ENCODE measurements at regions not wholly inside any gene's neighbourhood (a gene's known extent, or its start where the extent isn't known, plus 50 kb on each side); places are given as distances from the start of the nearest gene placed in this dataset.

GRCh38 chr12:43126652-43127375, 425.2 kb downstream of the ADAMTS20 start:
- no peak overlapping the region for H3K4me3 ChIP-seq (ENCODE audit: low read length)
- no peaks in the 10 kb centered on the region for H3K27me3 ChIP-seq (ENCODE audit: control insufficient read depth, insufficient read depth, low read length)
- H3K27ac ChIP-seq (ENCODE audit: low read depth, low read length): no peak overlapping the region
- no peaks in the 10 kb centered on the region for H3K4me1 ChIP-seq (ENCODE audit: control insufficient read depth, insufficient read depth, low read length)
- no peaks in the 10 kb centered on the region for H3K36me3 ChIP-seq (ENCODE audit: control insufficient read depth, insufficient read depth, low read length)
- H3K9ac ChIP-seq (ENCODE audit: low read length): no peak overlapping the region

DNA sequence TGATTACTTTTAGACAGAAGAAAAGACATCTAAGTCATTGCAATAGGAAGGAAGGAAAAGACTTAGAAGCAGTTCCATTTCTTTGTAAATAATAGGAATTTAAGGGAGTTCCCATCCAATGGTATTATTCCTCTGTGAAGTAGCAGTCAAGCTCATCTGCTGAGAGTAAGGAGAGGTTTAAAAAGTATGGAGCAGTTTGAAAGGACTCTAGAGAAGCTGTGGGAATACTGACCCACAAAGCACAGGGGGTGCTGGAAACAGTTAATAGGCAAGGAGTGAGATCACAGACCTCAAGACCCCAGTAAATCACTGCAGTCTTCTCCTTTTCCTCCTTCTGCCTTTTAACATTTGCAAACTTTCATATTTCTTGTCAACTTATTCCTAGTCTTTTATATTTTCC, 428.5 kb downstream of the ADAMTS20 start:
- H3K27ac ChIP-seq (ENCODE audit: low read depth, low read length): no peak overlapping the region
- H3K9ac ChIP-seq (ENCODE audit: low read length): no peak overlapping the region
- no peaks in the 10 kb centered on the region for H3K36me3 ChIP-seq (ENCODE audit: control insufficient read depth, insufficient read depth, low read length)
- no peaks in the 10 kb centered on the region for H3K4me1 ChIP-seq (ENCODE audit: control insufficient read depth, insufficient read depth, low read length)
- H3K27me3 ChIP-seq (ENCODE audit: control insufficient read depth, insufficient read depth, low read length): no peaks in the 10 kb centered on the region
- H3K4me3 ChIP-seq (ENCODE audit: low read length): no peak overlapping the region

GRCh38 chr12:43120150-43120549, 431.9 kb downstream of the ADAMTS20 start:
- H3K36me3 ChIP-seq (ENCODE audit: control insufficient read depth, insufficient read depth, low read length): no peaks in the 10 kb centered on the region

GRCh38 chr12:43118881-43119280, 433.1 kb downstream of the ADAMTS20 start:
- H3K4me3 ChIP-seq (ENCODE audit: low read length): no peak overlapping the region
- H3K9ac ChIP-seq (ENCODE audit: low read length): no peak overlapping the region
- no peaks in the 10 kb centered on the region for H3K36me3 ChIP-seq (ENCODE audit: control insufficient read depth, insufficient read depth, low read length)
- H3K27me3 ChIP-seq (ENCODE audit: control insufficient read depth, insufficient read depth, low read length): no peaks in the 10 kb centered on the region
- no peak overlapping the region for H3K27ac ChIP-seq (ENCODE audit: low read depth, low read length)
- H3K4me1 ChIP-seq (ENCODE audit: control insufficient read depth, insufficient read depth, low read length): no peaks in the 10 kb centered on the region

More at GRCh38 chr12:43120150-43120549, 431.9 kb downstream of the ADAMTS20 start:
- Histone ChIP-seq H3K4me3 (ENCODE audit: low read length) (no peak overlapping the region), H3K27ac (ENCODE audit: low read depth, low read length) (no peak overlapping the region), H3K9ac (ENCODE audit: low read length) (no peak overlapping the region), H3K27me3 (ENCODE audit: control insufficient read depth, insufficient read depth, low read length) (no peaks in the 10 kb centered on the region), H3K4me1 (ENCODE audit: control insufficient read depth, insufficient read depth, low read length) (no peaks in the 10 kb centered on the region)

DNA sequence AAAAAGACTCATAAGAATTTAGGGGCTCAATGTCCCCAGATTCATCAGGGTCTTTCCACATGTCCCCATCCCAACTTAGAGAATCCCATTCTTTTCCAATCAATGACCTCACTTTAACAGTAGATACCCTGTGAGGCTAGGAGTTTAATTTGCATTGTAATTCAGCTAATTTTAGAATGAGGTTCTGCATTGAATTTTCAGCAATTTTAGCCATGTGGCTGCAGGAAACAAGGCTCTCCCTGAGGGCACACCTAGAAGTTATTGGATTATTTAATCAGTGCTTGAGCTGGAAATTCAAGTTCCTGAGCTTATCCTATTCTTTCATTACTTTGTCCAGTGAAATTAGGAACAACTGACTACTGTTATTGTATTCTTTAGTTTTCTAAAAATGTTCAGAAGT, 433.8 kb downstream of the ADAMTS20 start:
- H3K27ac ChIP-seq (ENCODE audit: low read depth, low read length): no peak overlapping the region

DNA sequence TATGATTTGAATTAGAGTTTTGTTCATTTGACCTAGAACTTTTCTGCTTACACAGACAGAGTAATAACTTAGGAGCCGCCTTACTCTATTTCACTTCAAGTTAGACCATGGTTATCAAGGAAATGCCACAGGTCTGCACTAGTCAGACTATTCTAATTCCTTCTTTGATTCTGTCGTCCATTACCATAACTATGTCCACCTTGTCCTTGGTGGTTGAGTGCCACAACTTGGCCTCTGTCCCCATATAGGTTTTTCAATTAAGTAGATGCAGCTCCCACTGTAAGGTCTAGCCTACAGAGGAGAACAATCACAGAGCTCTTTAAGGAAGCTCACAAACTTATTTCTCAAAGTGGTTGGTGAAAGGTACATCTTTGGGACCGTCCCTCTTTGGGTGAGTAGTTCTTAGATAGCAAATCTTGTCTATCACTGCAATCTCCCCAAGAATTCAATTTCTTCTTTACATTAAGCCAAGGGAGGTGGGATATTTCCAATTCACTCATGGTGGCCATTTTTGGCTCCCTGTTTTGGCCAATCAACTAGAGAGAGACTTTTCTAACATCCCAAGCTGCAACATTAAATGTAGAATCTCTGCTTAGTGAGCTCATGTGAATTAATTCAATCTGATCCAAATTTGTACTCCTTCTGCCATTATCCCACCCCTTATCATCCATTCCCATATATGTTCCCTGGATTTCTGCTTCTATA, 434.6 kb downstream of the ADAMTS20 start:
- H3K27me3 ChIP-seq (ENCODE audit: control insufficient read depth, insufficient read depth, low read length): no peaks in the 10 kb centered on the region
- H3K27ac ChIP-seq (ENCODE audit: low read depth, low read length): no peak overlapping the region
- H3K36me3 ChIP-seq (ENCODE audit: control insufficient read depth, insufficient read depth, low read length): no peaks in the 10 kb centered on the region
- no peak overlapping the region for H3K4me3 ChIP-seq (ENCODE audit: low read length)
- no peaks in the 10 kb centered on the region for H3K4me1 ChIP-seq (ENCODE audit: control insufficient read depth, insufficient read depth, low read length)
- no peak overlapping the region for H3K9ac ChIP-seq (ENCODE audit: low read length)

More for the DNA sequence above, 433.8 kb downstream of the ADAMTS20 start:
- Histone ChIP-seq H3K4me3 (ENCODE audit: low read length) (no peak overlapping the region), H3K27me3 (ENCODE audit: control insufficient read depth, insufficient read depth, low read length) (no peaks in the 10 kb centered on the region), H3K36me3 (ENCODE audit: control insufficient read depth, insufficient read depth, low read length) (no peaks in the 10 kb centered on the region), H3K4me1 (ENCODE audit: control insufficient read depth, insufficient read depth, low read length) (no peaks in the 10 kb centered on the region), H3K9ac (ENCODE audit: low read length) (no peak overlapping the region)

DNA sequence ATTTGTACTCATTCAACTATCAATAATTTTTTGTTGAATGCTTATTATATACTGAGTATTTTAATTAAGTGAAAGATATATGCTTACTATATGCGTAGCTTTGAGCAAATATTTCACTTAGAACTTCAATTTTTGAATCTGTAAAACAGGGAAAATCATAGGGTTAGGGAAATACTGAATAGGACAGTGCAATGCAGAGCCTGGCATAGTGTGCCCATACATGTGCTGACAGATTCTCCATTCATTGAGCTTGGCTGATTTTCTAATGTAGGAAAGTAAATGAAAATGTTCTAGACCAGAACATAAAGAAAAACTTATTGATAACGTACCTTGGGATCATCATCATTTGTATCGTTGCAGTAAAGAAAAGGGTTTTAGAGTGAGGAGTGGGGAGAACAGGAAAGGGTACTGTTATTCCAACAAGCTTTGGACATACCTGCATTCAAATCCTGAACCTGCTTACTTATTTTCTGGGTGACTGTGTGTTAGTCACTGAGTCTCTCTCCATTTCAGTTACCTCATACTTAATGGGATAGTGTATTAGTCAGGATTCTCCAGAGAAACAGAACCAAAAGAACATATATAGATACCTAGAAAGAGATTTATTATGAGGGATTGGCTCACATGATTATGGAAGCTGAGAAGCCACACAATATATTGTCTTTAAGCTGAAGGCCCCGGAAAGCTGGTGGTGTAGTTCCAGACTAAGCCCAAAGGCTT, 436.4 kb downstream of the ADAMTS20 start:
- Histone ChIP-seq H3K27ac (ENCODE audit: low read depth, low read length) (no peak overlapping the region), H3K9ac (ENCODE audit: low read length) (no peak overlapping the region), H3K36me3 (ENCODE audit: control insufficient read depth, insufficient read depth, low read length) (no peaks in the 10 kb centered on the region), H3K4me1 (ENCODE audit: control insufficient read depth, insufficient read depth, low read length) (no peaks in the 10 kb centered on the region), H3K4me3 (ENCODE audit: low read length) (no peak overlapping the region), H3K27me3 (ENCODE audit: control insufficient read depth, insufficient read depth, low read length) (no peaks in the 10 kb centered on the region)

DNA sequence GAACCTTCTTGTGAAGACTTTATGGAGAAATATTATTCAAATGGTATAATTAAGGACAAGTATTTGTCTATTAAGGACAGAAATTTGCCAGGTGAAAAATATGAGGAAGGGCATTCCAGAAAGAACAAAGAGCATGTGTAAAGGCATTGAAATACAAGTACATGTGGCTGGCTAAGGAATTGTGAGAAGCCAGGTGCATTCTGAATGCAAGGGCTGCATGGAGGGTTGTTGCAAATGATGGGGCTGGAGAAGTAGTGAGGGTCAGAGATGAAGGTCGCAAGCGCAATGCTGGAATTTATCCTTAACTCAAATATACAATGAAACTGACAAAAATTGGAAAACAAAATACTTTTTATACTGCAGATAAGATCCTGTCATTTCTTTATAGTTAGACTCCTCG, 437.7 kb downstream of the ADAMTS20 start:
- no peaks in the 10 kb centered on the region for H3K36me3 ChIP-seq (ENCODE audit: control insufficient read depth, insufficient read depth, low read length)
- no peak overlapping the region for H3K9ac ChIP-seq (ENCODE audit: low read length)
- H3K4me1 ChIP-seq (ENCODE audit: control insufficient read depth, insufficient read depth, low read length): no peaks in the 10 kb centered on the region
- H3K27me3 ChIP-seq (ENCODE audit: control insufficient read depth, insufficient read depth, low read length): no peaks in the 10 kb centered on the region
- H3K27ac ChIP-seq (ENCODE audit: low read depth, low read length): no peak overlapping the region
- no peak overlapping the region for H3K4me3 ChIP-seq (ENCODE audit: low read length)

DNA sequence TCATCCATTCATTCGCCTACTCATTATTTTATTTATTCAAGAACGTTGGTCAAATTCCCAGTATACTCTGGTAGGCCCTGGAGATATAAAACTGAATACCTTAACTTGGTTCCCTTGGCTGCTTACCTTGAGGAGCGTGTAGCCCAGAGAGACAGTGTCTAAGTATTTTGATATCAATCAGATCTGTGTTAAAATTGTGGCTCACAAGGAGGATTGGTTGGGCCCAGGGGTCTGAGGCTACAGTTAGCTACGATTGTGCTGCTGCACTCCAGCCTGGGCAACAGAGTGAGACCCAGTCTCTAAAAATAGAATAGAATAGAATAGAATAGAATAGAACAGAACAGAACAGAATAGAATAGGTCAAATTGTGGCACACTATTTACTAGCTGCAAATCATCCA, 438.4 kb downstream of the ADAMTS20 start:
- H3K9ac ChIP-seq (ENCODE audit: low read length): no peak overlapping the region
- H3K27me3 ChIP-seq (ENCODE audit: control insufficient read depth, insufficient read depth, low read length): no peaks in the 10 kb centered on the region
- no peak overlapping the region for H3K27ac ChIP-seq (ENCODE audit: low read depth, low read length)
- H3K4me1 ChIP-seq (ENCODE audit: control insufficient read depth, insufficient read depth, low read length): no peaks in the 10 kb centered on the region
- no peak overlapping the region for H3K4me3 ChIP-seq (ENCODE audit: low read length)
- no peaks in the 10 kb centered on the region for H3K36me3 ChIP-seq (ENCODE audit: control insufficient read depth, insufficient read depth, low read length)

- Histone ChIP-seq H3K27ac (ENCODE audit: low read depth, low read length) (no peak overlapping the region), H3K36me3 (ENCODE audit: control insufficient read depth, insufficient read depth, low read length) (no peaks in the 10 kb centered on the region), H3K4me1 (ENCODE audit: control insufficient read depth, insufficient read depth, low read length) (no peaks in the 10 kb centered on the region), H3K27me3 (ENCODE audit: control insufficient read depth, insufficient read depth, low read length) (no peaks in the 10 kb centered on the region), H3K9ac (ENCODE audit: low read length) (no peak overlapping the region), H3K4me3 (ENCODE audit: low read length) (no peak overlapping the region)
Measured at GRCh38 chr12:43113135-43113534, 438.9 kb downstream of the ADAMTS20 start.

- H3K4me1 ChIP-seq (ENCODE audit: control insufficient read depth, insufficient read depth, low read length): no peaks in the 10 kb centered on the region
Measured at GRCh38 chr12:43112101-43112920, 439.7 kb downstream of the ADAMTS20 start.

DNA sequence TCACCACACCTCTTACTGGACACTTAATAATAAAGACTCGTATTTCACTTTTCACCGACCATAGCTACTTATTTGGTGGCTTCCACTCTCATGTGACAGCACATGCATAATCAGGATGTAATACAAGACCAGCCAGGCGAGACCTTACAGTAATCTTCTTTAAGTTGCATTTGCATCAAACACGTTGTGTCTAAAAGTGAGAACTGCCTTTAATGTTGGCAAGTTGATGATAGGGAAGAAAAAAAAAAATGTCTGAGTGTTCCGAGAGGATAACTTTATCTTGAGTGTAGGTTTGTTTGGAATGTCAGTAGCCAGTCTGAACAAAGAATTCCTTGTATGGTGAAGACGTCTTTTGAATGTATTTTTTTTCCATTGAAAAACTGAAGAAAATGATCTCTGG, 440.4 kb downstream of the ADAMTS20 start:
- Histone ChIP-seq H3K36me3 (ENCODE audit: control insufficient read depth, insufficient read depth, low read length) (no peaks in the 10 kb centered on the region), H3K27me3 (ENCODE audit: control insufficient read depth, insufficient read depth, low read length) (no peaks in the 10 kb centered on the region), H3K27ac (ENCODE audit: low read depth, low read length) (no peak overlapping the region), H3K4me3 (ENCODE audit: low read length) (no peak overlapping the region), H3K4me1 (ENCODE audit: control insufficient read depth, insufficient read depth, low read length) (no peaks in the 10 kb centered on the region), H3K9ac (ENCODE audit: low read length) (no peak overlapping the region)

More at GRCh38 chr12:43112101-43112920, 439.7 kb downstream of the ADAMTS20 start:
- no peak overlapping the region for H3K4me3 ChIP-seq (ENCODE audit: low read length)
- no peak overlapping the region for H3K9ac ChIP-seq (ENCODE audit: low read length)
- no peak overlapping the region for H3K27ac ChIP-seq (ENCODE audit: low read depth, low read length)
- H3K36me3 ChIP-seq (ENCODE audit: control insufficient read depth, insufficient read depth, low read length): no peaks in the 10 kb centered on the region
- no peaks in the 10 kb centered on the region for H3K27me3 ChIP-seq (ENCODE audit: control insufficient read depth, insufficient read depth, low read length)

Measured in rectal smooth muscle tissue (tissue), 1 donor.